Right lobe of liver (tissue), 4 donors: ENCODE measurements at regions not wholly inside any gene's neighbourhood (a gene's known extent, or its start where the extent isn't known, plus 50 kb on each side); places are given as distances from the start of the nearest gene placed in this dataset.

Source experiments
- POLR2A ChIP-seq: fragments of 450-650 bp; IDR thresholded peaks from one replicate; pipeline ENCODE4 v1.6.1; 2017; ENCODE audit warnings: antibody characterized with exemption, mild to moderate bottlenecking
- TF ChIP-seq, protein P1 (sequence below), 4 donors: fragments of 200-600 bp in 3 of 4; fragments of 450-650 bp in 1 of 4; IDR thresholded peaks; one replicate each; pipeline versions ENCODE4 v1.5.1 to v1.8.0; 2016 to 2022; ENCODE audit warnings: antibody characterized with exemption in 4 of 4, mild to moderate bottlenecking in 2 of 4
- donor health status: DM: no; HTN: no; CAD: no.
- donor health status: DM: no; HTN: no; CAD: no.
- donor health status: DM: no; HTN: yes; CAD: no.

GRCh38 chr6:120010075-120010474, 660.5 kb upstream of the MAN1A1 start:
- TF ChIP-seq, protein P1, sequence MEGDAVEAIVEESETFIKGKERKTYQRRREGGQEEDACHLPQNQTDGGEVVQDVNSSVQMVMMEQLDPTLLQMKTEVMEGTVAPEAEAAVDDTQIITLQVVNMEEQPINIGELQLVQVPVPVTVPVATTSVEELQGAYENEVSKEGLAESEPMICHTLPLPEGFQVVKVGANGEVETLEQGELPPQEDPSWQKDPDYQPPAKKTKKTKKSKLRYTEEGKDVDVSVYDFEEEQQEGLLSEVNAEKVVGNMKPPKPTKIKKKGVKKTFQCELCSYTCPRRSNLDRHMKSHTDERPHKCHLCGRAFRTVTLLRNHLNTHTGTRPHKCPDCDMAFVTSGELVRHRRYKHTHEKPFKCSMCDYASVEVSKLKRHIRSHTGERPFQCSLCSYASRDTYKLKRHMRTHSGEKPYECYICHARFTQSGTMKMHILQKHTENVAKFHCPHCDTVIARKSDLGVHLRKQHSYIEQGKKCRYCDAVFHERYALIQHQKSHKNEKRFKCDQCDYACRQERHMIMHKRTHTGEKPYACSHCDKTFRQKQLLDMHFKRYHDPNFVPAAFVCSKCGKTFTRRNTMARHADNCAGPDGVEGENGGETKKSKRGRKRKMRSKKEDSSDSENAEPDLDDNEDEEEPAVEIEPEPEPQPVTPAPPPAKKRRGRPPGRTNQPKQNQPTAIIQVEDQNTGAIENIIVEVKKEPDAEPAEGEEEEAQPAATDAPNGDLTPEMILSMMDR (IDR thresholded peaks at IDR 0.05) = no peak
- no peak for TF ChIP-seq POLR2A
